K562 (cell line): ENCODE measurements at regions not wholly inside any gene's neighbourhood (a gene's known extent, or its start where the extent isn't known, plus 50 kb on each side); places are given as distances from the start of the nearest gene placed in this dataset.

Experiments used
- SETDB1 ChIP-seq: IDR thresholded peaks from one replicate; pipeline ENCODE4 v1.6.1; 2012; ENCODE audit warnings: low read length, control low read depth, inconsistent platforms
- TF ChIP-seq, protein P1 (sequence below), 3 experiments: IDR thresholded peaks in 2 of 3; conservative IDR thresholded peaks in 1 of 3; 2 replicates each; pipeline ENCODE4 v1.5.1; 2011 to 2012; ENCODE audit warnings: low read length in 3 of 3, mild to moderate bottlenecking in 3 of 3, control low read depth in 2 of 3, improper control_type of control experiment in 1 of 3, inconsistent platforms in 1 of 3, low read depth in 1 of 3, mixed read lengths in 1 of 3, moderate library complexity in 1 of 3; ENCODE audit not compliant: insufficient read depth in 2 of 3
- TF ChIP-seq, protein P2 (sequence below), 3 experiments: fragments of 200-800 bp in 1 of 3; fragments of 250-450 bp in 1 of 3; fragments of 450-650 bp in 1 of 3; sonication (Bioruptor Pico) in 1 of 3; sonication (Bioruptor generic) in 1 of 3; formaldehyde crosslinking in 1 of 3; IDR thresholded peaks; 2 replicates each; pipeline versions ENCODE4 v1.6.1 to v1.8.0; 2016 to 2022; ENCODE audit warnings: mild to moderate bottlenecking in 2 of 3, missing genetic modification characterization in 2 of 3, missing compliant biosample characterization in 1 of 3, moderate library complexity in 1 of 3
- TF ChIP-seq, protein P3 (sequence below): fragments of 450-650 bp; IDR thresholded peaks from 2 replicates; pipeline ENCODE4 v1.6.1; 2018; ENCODE audit not compliant: partially characterized antibody

DNA sequence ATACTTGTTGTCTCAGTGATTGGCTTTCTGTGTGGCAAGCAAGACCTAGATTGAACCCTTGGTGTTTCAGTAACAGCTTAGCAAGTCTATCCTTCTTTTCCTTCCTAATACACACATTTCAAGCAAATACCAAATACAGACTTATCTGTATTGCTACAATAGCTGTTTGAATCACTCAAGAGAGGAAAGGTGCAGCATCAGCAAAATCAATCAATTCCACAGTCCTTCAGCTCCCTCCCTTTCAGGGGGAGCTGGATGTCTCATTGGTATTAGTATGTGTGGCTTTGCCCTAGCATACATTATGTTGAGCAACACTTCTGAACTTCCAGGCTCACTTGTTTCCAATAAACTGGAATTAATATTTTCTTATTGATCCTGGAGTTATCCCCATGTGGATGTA is 323.1 kb downstream of the TMX3 start:
- TF ChIP-seq, protein P1, sequence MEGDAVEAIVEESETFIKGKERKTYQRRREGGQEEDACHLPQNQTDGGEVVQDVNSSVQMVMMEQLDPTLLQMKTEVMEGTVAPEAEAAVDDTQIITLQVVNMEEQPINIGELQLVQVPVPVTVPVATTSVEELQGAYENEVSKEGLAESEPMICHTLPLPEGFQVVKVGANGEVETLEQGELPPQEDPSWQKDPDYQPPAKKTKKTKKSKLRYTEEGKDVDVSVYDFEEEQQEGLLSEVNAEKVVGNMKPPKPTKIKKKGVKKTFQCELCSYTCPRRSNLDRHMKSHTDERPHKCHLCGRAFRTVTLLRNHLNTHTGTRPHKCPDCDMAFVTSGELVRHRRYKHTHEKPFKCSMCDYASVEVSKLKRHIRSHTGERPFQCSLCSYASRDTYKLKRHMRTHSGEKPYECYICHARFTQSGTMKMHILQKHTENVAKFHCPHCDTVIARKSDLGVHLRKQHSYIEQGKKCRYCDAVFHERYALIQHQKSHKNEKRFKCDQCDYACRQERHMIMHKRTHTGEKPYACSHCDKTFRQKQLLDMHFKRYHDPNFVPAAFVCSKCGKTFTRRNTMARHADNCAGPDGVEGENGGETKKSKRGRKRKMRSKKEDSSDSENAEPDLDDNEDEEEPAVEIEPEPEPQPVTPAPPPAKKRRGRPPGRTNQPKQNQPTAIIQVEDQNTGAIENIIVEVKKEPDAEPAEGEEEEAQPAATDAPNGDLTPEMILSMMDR (IDR thresholded peaks at IDR 0.05 in 2 of 3, conservative IDR thresholded peaks at IDR 0.05 in 1 of 3; ENCODE audit: insufficient read depth in 2 of 3, low read depth in 1 of 3, low read length in 3 of 3) = no peak
- TF ChIP-seq, protein P2, sequence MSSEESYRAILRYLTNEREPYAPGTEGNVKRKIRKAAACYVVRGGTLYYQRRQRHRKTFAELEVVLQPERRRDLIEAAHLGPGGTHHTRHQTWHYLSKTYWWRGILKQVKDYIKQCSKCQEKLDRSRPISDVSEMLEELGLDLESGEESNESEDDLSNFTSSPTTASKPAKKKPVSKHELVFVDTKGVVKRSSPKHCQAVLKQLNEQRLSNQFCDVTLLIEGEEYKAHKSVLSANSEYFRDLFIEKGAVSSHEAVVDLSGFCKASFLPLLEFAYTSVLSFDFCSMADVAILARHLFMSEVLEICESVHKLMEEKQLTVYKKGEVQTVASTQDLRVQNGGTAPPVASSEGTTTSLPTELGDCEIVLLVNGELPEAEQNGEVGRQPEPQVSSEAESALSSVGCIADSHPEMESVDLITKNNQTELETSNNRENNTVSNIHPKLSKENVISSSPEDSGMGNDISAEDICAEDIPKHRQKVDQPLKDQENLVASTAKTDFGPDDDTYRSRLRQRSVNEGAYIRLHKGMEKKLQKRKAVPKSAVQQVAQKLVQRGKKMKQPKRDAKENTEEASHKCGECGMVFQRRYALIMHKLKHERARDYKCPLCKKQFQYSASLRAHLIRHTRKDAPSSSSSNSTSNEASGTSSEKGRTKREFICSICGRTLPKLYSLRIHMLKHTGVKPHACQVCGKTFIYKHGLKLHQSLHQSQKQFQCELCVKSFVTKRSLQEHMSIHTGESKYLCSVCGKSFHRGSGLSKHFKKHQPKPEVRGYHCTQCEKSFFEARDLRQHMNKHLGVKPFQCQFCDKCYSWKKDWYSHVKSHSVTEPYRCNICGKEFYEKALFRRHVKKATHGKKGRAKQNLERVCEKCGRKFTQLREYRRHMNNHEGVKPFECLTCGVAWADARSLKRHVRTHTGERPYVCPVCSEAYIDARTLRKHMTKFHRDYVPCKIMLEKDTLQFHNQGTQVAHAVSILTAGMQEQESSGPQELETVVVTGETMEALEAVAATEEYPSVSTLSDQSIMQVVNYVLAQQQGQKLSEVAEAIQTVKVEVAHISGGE (CRISPR knock-in tag; IDR thresholded peaks at IDR 0.05) = no peak
- TF ChIP-seq SETDB1 = no peak
- TF ChIP-seq, protein P3, sequence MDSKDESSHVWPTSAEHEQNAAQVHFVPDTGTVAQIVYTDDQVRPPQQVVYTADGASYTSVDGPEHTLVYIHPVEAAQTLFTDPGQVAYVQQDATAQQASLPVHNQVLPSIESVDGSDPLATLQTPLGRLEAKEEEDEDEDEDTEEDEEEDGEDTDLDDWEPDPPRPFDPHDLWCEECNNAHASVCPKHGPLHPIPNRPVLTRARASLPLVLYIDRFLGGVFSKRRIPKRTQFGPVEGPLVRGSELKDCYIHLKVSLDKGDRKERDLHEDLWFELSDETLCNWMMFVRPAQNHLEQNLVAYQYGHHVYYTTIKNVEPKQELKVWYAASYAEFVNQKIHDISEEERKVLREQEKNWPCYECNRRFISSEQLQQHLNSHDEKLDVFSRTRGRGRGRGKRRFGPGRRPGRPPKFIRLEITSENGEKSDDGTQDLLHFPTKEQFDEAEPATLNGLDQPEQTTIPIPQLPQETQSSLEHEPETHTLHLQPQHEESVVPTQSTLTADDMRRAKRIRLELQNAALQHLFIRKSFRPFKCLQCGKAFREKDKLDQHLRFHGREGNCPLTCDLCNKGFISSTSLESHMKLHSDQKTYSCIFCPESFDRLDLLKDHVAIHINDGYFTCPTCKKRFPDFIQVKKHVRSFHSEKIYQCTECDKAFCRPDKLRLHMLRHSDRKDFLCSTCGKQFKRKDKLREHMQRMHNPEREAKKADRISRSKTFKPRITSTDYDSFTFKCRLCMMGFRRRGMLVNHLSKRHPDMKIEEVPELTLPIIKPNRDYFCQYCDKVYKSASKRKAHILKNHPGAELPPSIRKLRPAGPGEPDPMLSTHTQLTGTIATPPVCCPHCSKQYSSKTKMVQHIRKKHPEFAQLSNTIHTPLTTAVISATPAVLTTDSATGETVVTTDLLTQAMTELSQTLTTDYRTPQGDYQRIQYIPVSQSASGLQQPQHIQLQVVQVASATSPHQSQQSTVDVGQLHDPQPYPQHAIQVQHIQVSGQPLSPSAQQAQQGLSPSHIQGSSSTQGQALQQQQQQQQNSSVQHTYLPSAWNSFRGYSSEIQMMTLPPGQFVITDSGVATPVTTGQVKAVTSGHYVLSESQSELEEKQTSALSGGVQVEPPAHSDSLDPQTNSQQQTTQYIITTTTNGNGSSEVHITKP = no peak
